ENCODE measurements at regions not wholly inside any gene's neighbourhood (a gene's known extent, or its start where the extent isn't known, plus 50 kb on each side); places are given as distances from the start of the nearest gene placed in this dataset.

DNA sequence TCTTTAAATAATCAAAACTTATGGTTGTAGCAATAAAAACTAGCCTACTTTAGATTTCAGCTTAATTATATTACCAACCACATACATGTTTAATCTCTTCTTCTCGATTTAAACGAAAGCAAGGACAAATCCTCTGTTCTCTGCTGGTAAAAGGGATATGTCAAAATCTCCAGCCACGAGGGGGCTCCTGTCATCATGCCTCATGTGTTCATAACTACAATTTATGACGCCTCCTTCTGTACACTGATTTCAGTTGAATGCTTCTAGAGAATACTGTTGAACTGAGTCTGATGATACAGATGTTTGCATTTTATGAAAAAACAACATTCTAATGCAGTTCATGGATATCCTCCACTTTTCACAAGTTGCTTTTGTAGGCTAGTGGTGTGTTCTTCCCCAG, 220.0 kb upstream of the DPP6 start:
- Histone ChIP-seq H3K27me3 (ENCODE audit: control insufficient read depth in 2 of 2, insufficient read depth in 2 of 2, low read length in 2 of 2) (no peaks in the 10 kb centered on the region), H2AFZ (ENCODE audit: insufficient read depth, low read depth, low read length, poor library complexity, severe bottlenecking) (no peak overlapping the region), H3K4me2 (replicated peaks; ENCODE audit: extremely low read depth, low read length, poor library complexity, severe bottlenecking) (no peak overlapping the region), H3K9ac (ENCODE audit: insufficient read depth, low read length, poor library complexity, severe bottlenecking) (no peak overlapping the region), H3K27ac (ENCODE audit: low read depth in 1 of 2, low read length in 2 of 2) (no peak overlapping the region), H4K20me1 (ENCODE audit: insufficient read depth, low read length) (no peaks in the 10 kb centered on the region), H3K9me3 (replicated peaks in 1 of 2; ENCODE audit: control insufficient read depth in 1 of 2, insufficient read depth in 1 of 2, low read length in 2 of 2) (peaks cover 7 to 8% of the 10 kb centered on the region in 2 donors), H3K4me1 (ENCODE audit: control insufficient read depth in 1 of 2, insufficient read depth in 2 of 2, low read length in 2 of 2) (no peaks in the 10 kb centered on the region), H3K36me3 (replicated peaks in 1 of 2; ENCODE audit: control insufficient read depth in 1 of 2, insufficient read depth in 2 of 2, low read length in 2 of 2) (no peaks in the 10 kb centered on the region), H3K79me2 (ENCODE audit: insufficient read depth, low read length) (no peaks in the 10 kb centered on the region), H3K4me3 (replicated peaks in 1 of 3; ENCODE audit: low read depth in 2 of 3, low read length in 3 of 3) (no peak overlapping the region)
- no peak for DNase-seq
- Mint-ChIP-seq H3K36me3 (no peaks in the 10 kb centered on the region), H3K4me1 (no peaks in the 10 kb centered on the region), H3K4me3 (no peak overlapping the region), H3K27me3 (ENCODE audit: low read depth in 3 of 3) (peaks cover 0 to 3% (median 0%) of the 10 kb centered on the region in 3 donors), H3K9me3 (peaks cover 0 to 9% (median 0%) of the 10 kb centered on the region in 7 donors), H3K27ac (no peak overlapping the region)
- intact Hi-C loops (cut with micrococcal nuclease) = no loop called here
- no CpG with 5 or more reads among the region's 4 CpGs for WGBS (ENCODE audit: insufficient coverage)
- TF ChIP-seq, protein P1, sequence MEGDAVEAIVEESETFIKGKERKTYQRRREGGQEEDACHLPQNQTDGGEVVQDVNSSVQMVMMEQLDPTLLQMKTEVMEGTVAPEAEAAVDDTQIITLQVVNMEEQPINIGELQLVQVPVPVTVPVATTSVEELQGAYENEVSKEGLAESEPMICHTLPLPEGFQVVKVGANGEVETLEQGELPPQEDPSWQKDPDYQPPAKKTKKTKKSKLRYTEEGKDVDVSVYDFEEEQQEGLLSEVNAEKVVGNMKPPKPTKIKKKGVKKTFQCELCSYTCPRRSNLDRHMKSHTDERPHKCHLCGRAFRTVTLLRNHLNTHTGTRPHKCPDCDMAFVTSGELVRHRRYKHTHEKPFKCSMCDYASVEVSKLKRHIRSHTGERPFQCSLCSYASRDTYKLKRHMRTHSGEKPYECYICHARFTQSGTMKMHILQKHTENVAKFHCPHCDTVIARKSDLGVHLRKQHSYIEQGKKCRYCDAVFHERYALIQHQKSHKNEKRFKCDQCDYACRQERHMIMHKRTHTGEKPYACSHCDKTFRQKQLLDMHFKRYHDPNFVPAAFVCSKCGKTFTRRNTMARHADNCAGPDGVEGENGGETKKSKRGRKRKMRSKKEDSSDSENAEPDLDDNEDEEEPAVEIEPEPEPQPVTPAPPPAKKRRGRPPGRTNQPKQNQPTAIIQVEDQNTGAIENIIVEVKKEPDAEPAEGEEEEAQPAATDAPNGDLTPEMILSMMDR (IDR thresholded peaks at IDR 0.05) = no peak

DNA sequence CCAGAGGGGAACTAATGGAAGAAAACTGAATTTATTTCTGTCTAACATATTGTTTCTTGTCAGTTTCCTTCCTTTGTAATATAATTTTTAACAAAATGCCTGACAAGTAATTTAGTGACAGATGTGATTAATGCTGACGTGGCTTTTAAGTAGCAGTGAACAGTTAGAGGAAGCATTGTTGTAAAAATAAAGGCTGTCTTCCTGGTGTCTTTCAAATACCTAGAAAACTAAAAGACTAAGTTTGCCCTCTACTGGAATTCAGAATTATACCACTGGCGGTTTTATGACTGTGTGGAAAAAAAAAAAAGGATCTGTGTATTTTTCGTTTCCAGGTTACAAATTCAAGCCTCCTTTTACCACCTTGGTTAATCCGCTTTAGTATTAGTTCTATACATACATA, 217.1 kb upstream of the DPP6 start:
- no peak overlapping the region for H3K9ac ChIP-seq (ENCODE audit: insufficient read depth, low read length, poor library complexity, severe bottlenecking)
- no peak overlapping the region for H2AFZ ChIP-seq (ENCODE audit: insufficient read depth, low read depth, low read length, poor library complexity, severe bottlenecking)
- intact Hi-C loops (cut with micrococcal nuclease) = no loop called here
- no peak overlapping the region for H3K27ac ChIP-seq (ENCODE audit: low read depth in 1 of 2, low read length in 2 of 2)
- H3K27me3 Mint-ChIP-seq (ENCODE audit: low read depth in 3 of 3) = peaks cover 0 to 2% (median 1%) of the 10 kb centered on the region in 3 donors
- no peak for DNase-seq
- H3K36me3 ChIP-seq (replicated peaks in 1 of 2; ENCODE audit: control insufficient read depth in 1 of 2, insufficient read depth in 2 of 2, low read length in 2 of 2) = no peaks in the 10 kb centered on the region
- H4K20me1 ChIP-seq (ENCODE audit: insufficient read depth, low read length) = no peaks in the 10 kb centered on the region
- H3K4me2 ChIP-seq (replicated peaks; ENCODE audit: extremely low read depth, low read length, poor library complexity, severe bottlenecking) = no peak overlapping the region
- no CpG with 5 or more reads among the region's 4 CpGs for WGBS (ENCODE audit: insufficient coverage)
- no peaks in the 10 kb centered on the region for H3K27me3 ChIP-seq (ENCODE audit: control insufficient read depth in 2 of 2, insufficient read depth in 2 of 2, low read length in 2 of 2)
- H3K79me2 ChIP-seq (ENCODE audit: insufficient read depth, low read length) = no peaks in the 10 kb centered on the region
- H3K4me3 Mint-ChIP-seq = no peak overlapping the region
- no peaks in the 10 kb centered on the region for H3K9me3 ChIP-seq (replicated peaks in 1 of 2; ENCODE audit: control insufficient read depth in 1 of 2, insufficient read depth in 1 of 2, low read length in 2 of 2)
- H3K36me3 Mint-ChIP-seq = no peaks in the 10 kb centered on the region
- no peaks in the 10 kb centered on the region for H3K4me1 ChIP-seq (ENCODE audit: control insufficient read depth in 1 of 2, insufficient read depth in 2 of 2, low read length in 2 of 2)
- no peak overlapping the region for H3K4me3 ChIP-seq (replicated peaks in 1 of 3; ENCODE audit: low read depth in 2 of 3, low read length in 3 of 3)
- H3K4me1 Mint-ChIP-seq = no peaks in the 10 kb centered on the region
- TF ChIP-seq, protein P1 (IDR thresholded peaks at IDR 0.05) = no peak
- peaks cover 0 to 6% (median 1%) of the 10 kb centered on the region in 7 donors for H3K9me3 Mint-ChIP-seq
- no peak overlapping the region for H3K27ac Mint-ChIP-seq

Measured in CD14-positive monocyte (primary cell).